Endometrial microvascular endothelial cells (primary cell): ENCODE measurements at regions not wholly inside any gene's neighbourhood (a gene's known extent, or its start where the extent isn't known, plus 50 kb on each side); places are given as distances from the start of the nearest gene placed in this dataset.

Experiments used
- in situ Hi-C: cut with HindIII; loops from 2 replicates; pipeline ENCODE4 v1.10.0; 2017; ENCODE audit warnings: low sequenced_read_pairs, low pct_unique_long_range_greater_than_20kb; ENCODE audit errors: inconsistent ontology term

GRCh38 chr2:207458582-207458981, 71.2 kb upstream of the CREB1 start:
- in situ Hi-C loops: no loop called here

GRCh38 chr2:207459990-207460757, 69.6 kb upstream of the CREB1 start:
- in situ Hi-C loops: no loop called here

- in situ Hi-C loops: no loop called here
These were observed 66.3 kb upstream of the CREB1 start for GRCh38 chr2:207463433-207463832.

- in situ Hi-C loops: no loop called here
These were observed 65.8 kb upstream of the CREB1 start for GRCh38 chr2:207464007-207464406.

- in situ Hi-C loops: no loop called here
These were observed 63.9 kb upstream of the CREB1 start for GRCh38 chr2:207465894-207466293.

GRCh38 chr2:207467716-207468347, 61.9 kb upstream of the CREB1 start:
- in situ Hi-C loops: no loop called here

- in situ Hi-C loops: no loop called here
These were observed 61.3 kb upstream of the CREB1 start for GRCh38 chr2:207468488-207468887.

- in situ Hi-C loops: no loop called here
These were observed 60.3 kb upstream of the CREB1 start for GRCh38 chr2:207469451-207469850.

- in situ Hi-C loops: no loop called here
These were observed 59.6 kb upstream of the CREB1 start for GRCh38 chr2:207469943-207470729.

- in situ Hi-C loops: no loop called here
These were observed 58.5 kb upstream of the CREB1 start for GRCh38 chr2:207471261-207471660.

GRCh38 chr2:207472343-207473048, 57.3 kb upstream of the CREB1 start:
- in situ Hi-C loops: no loop called here

- in situ Hi-C loops: no loop called here
These were observed 56.5 kb upstream of the CREB1 start for GRCh38 chr2:207473049-207473930.

GRCh38 chr2:207473931-207474235, 55.9 kb upstream of the CREB1 start:
- in situ Hi-C loops: no loop called here

GRCh38 chr2:207474863-207475485, 54.8 kb upstream of the CREB1 start:
- in situ Hi-C loops: no loop called here

GRCh38 chr2:207475546-207475945, 54.2 kb upstream of the CREB1 start:
- in situ Hi-C loops: no loop called here

- in situ Hi-C loops: no loop called here
These were observed 51.9 kb upstream of the CREB1 start for GRCh38 chr2:207477896-207478295.

- in situ Hi-C loops: no loop called here
These were observed 51.2 kb upstream of the CREB1 start for GRCh38 chr2:207478572-207478971.

- in situ Hi-C loops: no loop called here
These were observed 50.5 kb upstream of the CREB1 start for GRCh38 chr2:207479198-207479785.
